Cardiac fibroblast (primary cell): ENCODE measurements at regions not wholly inside any gene's neighbourhood (a gene's known extent, or its start where the extent isn't known, plus 50 kb on each side); places are given as distances from the start of the nearest gene placed in this dataset.

Source experiments
- DNase-seq, 2 donors: peaks; one replicate each; pipeline versions ENCODE4 v3.0.0 to v3.0.0-alpha.2; 2010; ENCODE audit warnings: low read depth in 2 of 2
- H3K4me3 ChIP-seq, 2 donors: replicated peaks in 1 of 2; 1 replicate in 1 of 2; 2 replicates in 1 of 2; pipeline ENCODE4 v1.5.1; 2011; ENCODE audit warnings: low read depth in 2 of 2, low read length in 2 of 2, mild to moderate bottlenecking in 2 of 2, moderate library complexity in 1 of 2
- CTCF ChIP-seq: IDR thresholded peaks from one replicate; pipeline ENCODE4 v1.5.1; 2011; ENCODE audit warnings: low read depth, mild to moderate bottlenecking, low read length, inconsistent platforms

GRCh38 chr1:30040081-30041019, 683.0 kb downstream of the MATN1 start:
- no peak for DNase-seq
- H3K4me3 ChIP-seq: no peak overlapping the region
- no peak for TF ChIP-seq CTCF

GRCh38 chr1:30039354-30040080, 683.9 kb downstream of the MATN1 start:
- no peak for DNase-seq
- no peak for TF ChIP-seq CTCF
- H3K4me3 ChIP-seq: no peak overlapping the region

- no peak for TF ChIP-seq CTCF
- no peak overlapping the region for H3K4me3 ChIP-seq
- DNase-seq: no peak
Observed at GRCh38 chr1:30038134-30039025, 685.0 kb downstream of the MATN1 start.

GRCh38 chr1:30037251-30038118, 685.9 kb downstream of the MATN1 start:
- H3K4me3 ChIP-seq: no peak overlapping the region
- TF ChIP-seq CTCF: no peak
- DNase-seq: no peak

- no peak for DNase-seq
- no peak overlapping the region for H3K4me3 ChIP-seq
- no peak for TF ChIP-seq CTCF
Observed at GRCh38 chr1:30036666-30037065, 686.7 kb downstream of the MATN1 start.

GRCh38 chr1:30036229-30036547, 687.2 kb downstream of the MATN1 start:
- H3K4me3 ChIP-seq: no peak overlapping the region
- DNase-seq: no peak
- no peak for TF ChIP-seq CTCF
